GM19397 (cell line): ENCODE measurements at regions not wholly inside any gene's neighbourhood (a gene's known extent, or its start where the extent isn't known, plus 50 kb on each side); places are given as distances from the start of the nearest gene placed in this dataset.

Experiments
- ATAC-seq: cut with Tn5 transposase; IDR thresholded peaks from one replicate; pipeline ENCODE4 v1.9.1; 2021; ENCODE audit warnings: mild to moderate bottlenecking, moderate library complexity; ENCODE audit not compliant: unreplicated experiment

GRCh38 chr17:71689782-71690181 lies 431.0 kb upstream of the SOX9 start:
- ATAC-seq = no peak

GRCh38 chr17:71699907-71700306 lies 420.9 kb upstream of the SOX9 start:
- ATAC-seq = no peak

- ATAC-seq = no peak
Observed at GRCh38 chr17:71703701-71704100, 417.1 kb upstream of the SOX9 start.

GRCh38 chr17:71709271-71709890 lies 411.4 kb upstream of the SOX9 start:
- ATAC-seq = no peak

GRCh38 chr17:71709946-71710345 lies 410.9 kb upstream of the SOX9 start:
- no peak for ATAC-seq

- no peak for ATAC-seq
Observed at GRCh38 chr17:71710816-71711215, 410.0 kb upstream of the SOX9 start.

GRCh38 chr17:71713846-71714245 lies 407.0 kb upstream of the SOX9 start:
- no peak for ATAC-seq

GRCh38 chr17:71724339-71724738 lies 396.5 kb upstream of the SOX9 start:
- no peak for ATAC-seq

GRCh38 chr17:71725811-71726210 lies 395.0 kb upstream of the SOX9 start:
- ATAC-seq = no peak

- ATAC-seq = no peak
Observed at GRCh38 chr17:71726341-71726740, 394.5 kb upstream of the SOX9 start.

GRCh38 chr17:71727292-71727691 lies 393.5 kb upstream of the SOX9 start:
- no peak for ATAC-seq

GRCh38 chr17:71727723-71728122 lies 393.1 kb upstream of the SOX9 start:
- ATAC-seq = no peak

GRCh38 chr17:71730871-71731270 lies 389.9 kb upstream of the SOX9 start:
- ATAC-seq = no peak

GRCh38 chr17:71735893-71736292 lies 384.9 kb upstream of the SOX9 start:
- ATAC-seq = no peak

- no peak for ATAC-seq
Observed at GRCh38 chr17:71740866-71741265, 380.0 kb upstream of the SOX9 start.

- no peak for ATAC-seq
Observed at GRCh38 chr17:71741836-71742235, 379.0 kb upstream of the SOX9 start.

- no peak for ATAC-seq
Observed at GRCh38 chr17:71748872-71749271, 371.9 kb upstream of the SOX9 start.

GRCh38 chr17:71753070-71753469 lies 367.8 kb upstream of the SOX9 start:
- no peak for ATAC-seq

- ATAC-seq = no peak
Observed at GRCh38 chr17:71757156-71757555, 363.7 kb upstream of the SOX9 start.

- no peak for ATAC-seq
Observed at GRCh38 chr17:71757956-71758355, 362.9 kb upstream of the SOX9 start.

GRCh38 chr17:71759422-71760060 lies 361.3 kb upstream of the SOX9 start:
- no peak for ATAC-seq

GRCh38 chr17:71760062-71760720 lies 360.6 kb upstream of the SOX9 start:
- no peak for ATAC-seq
